HG03558 (cell line): ENCODE measurements at regions not wholly inside any gene's neighbourhood (a gene's known extent, or its start where the extent isn't known, plus 50 kb on each side); places are given as distances from the start of the nearest gene placed in this dataset.
A peak's percentile ranks its signal among the peaks of the same experiment; 100 is the strongest.
"Not testable (repeated sequence)": the region's sequence is repeated elsewhere in the genome, so short reads cannot be mapped to it uniquely, and the experiment has no call there.

Source experiments
- ATAC-seq: cut with Tn5 transposase; IDR thresholded peaks from one replicate; pipeline ENCODE4 v1.9.1; 2021; ENCODE audit warnings: moderate number of reproducible peaks; ENCODE audit not compliant: unreplicated experiment; ENCODE audit errors: extremely low read depth

GRCh38 chr10:36581237-36581636 lies 544.2 kb upstream of the ANKRD30A start:
- ATAC-seq = no peak

- no peak for ATAC-seq
These were observed 547.1 kb upstream of the ANKRD30A start for GRCh38 chr10:36578306-36578705.

- no peak for ATAC-seq
These were observed 548.3 kb upstream of the ANKRD30A start for GRCh38 chr10:36577126-36577525.

DNA sequence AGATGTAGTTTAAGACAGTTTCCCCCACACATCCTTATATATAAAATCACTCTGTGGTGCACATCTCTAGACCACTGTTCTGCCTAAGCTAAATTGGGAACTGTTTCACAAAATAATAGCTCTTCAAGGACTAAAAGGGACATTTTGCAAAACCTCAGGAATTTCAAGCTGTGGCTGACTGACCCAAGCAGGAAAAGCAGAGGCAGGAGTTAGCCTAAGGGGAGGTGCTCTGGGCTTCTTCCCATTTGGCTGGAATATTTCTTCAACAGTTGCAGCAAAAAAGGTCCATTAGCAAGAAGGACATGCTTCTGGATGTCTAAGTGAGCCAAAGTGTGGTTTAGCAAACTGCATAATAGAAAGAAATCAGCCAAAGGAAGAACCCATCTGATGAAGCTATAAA lies 551.2 kb upstream of the ANKRD30A start:
- no peak for ATAC-seq

GRCh38 chr10:36573246-36573645 lies 552.2 kb upstream of the ANKRD30A start:
- no peak for ATAC-seq

DNA sequence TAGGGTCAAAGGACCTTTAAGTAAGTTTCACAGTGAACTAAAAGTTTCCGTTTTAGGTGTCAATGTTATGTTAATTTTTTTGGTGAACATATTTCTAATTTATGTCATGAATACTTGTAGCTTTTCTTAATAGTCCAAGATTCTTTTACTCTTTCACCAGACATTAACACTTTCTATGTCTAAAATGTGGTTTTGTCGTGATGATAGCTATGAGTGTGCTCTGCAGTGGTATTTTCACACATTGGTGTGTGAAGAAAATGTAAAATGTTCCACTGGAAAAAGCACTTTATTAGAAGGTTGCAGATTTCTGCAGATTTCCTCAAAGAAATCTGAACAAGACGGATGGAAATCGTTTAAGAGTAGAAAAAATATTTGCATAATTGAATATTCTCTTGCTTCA lies 561.0 kb upstream of the ANKRD30A start:
- ATAC-seq = no peak

GRCh38 chr10:36559412-36560400 lies 565.7 kb upstream of the ANKRD30A start:
- ATAC-seq = no peak

DNA sequence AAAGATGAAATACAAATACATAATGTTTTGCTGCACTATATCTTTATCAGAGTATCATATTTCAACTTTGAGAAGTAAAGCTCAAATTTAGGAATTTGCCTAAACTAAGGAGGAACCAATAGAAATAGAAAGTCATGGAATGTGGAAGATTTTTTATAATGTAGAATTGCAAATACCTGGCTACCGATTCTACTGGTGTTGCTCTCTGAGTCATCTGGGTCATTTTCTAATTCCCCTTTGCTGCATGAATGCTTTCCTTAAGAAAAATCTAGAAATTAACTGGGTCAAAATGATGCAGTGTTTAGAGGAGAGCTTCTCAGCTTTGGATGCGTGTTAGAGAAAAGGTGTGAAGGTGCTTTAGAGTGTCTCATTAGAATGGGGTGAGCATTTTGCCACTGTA lies 568.9 kb upstream of the ANKRD30A start:
- no peak for ATAC-seq

GRCh38 chr10:36555036-36555435 lies 570.4 kb upstream of the ANKRD30A start:
- ATAC-seq = no peak

DNA sequence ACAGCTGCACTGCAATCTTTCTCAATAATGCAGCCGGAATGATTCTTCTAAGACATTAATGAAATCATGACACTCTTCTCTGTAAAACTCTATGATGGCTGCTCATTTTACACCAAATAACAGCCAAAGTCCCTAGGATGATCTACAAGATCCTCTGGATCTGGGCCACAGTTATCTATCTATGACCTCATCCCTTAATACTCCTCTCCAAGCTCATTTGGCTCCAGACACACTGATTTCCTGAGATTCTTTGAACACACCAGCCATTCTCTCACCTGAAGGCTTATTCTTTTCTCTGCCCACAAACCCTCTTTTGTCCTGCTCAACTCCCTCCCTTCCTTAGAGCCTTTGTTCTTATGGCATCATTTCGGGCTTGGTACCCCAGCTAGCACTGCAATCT lies 577.4 kb upstream of the ANKRD30A start:
- ATAC-seq = no peak

DNA sequence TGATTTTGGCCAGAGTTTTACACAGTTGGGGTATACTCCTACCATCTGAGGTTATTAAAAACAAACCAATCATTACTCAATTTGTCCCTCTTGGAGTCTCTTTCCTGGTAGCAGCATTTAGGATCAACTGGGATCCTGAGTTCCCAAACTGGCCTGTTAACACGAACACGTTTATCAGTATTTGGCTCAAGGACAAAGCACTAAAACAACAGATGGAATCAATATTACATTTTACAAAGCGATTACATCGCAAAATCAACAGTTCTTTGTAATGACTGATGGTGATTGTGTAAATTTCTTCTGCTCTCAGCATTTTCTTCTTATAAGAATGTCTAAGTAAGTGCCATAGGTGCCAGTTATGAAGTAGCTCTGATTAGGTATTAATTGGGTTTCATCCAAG lies 582.9 kb upstream of the ANKRD30A start:
- no peak for ATAC-seq

GRCh38 chr10:36540611-36541010 lies 584.8 kb upstream of the ANKRD30A start:
- ATAC-seq = no peak

- ATAC-seq = no peak
These were observed 586.3 kb upstream of the ANKRD30A start for GRCh38 chr10:36538953-36539586.

DNA sequence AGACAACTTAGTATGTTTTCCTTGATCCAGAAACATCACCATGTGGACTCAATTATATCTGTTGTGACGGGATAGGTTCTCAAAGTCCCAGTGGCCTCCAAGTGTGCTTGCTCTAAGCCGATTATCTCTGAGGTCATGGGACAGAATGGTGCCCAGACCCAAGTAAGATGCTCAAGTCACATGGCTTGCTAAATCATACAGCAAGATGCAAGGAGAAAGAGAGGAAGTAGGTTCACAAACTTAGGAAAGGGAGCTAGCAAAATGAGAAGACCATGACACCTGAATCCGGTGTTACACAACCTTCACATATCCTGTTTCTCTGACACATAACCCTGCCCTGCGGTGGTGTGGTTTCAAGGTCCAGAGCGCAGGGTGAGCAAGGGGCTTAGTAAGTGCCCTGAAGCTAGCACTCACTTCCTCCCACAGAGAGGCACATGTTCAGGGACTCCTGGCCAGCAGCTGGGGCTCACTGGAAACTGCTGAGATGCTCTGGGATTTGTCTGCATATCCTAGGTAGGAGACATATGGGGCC lies 590.9 kb upstream of the ANKRD30A start:
- ATAC-seq = peak; percentile 94

GRCh38 chr10:36533861-36534260 lies 591.5 kb upstream of the ANKRD30A start:
- ATAC-seq = no peak

- ATAC-seq = no peak
These were observed 592.1 kb upstream of the ANKRD30A start for GRCh38 chr10:36533316-36533715.

GRCh38 chr10:36531621-36532020 lies 593.8 kb upstream of the ANKRD30A start:
- ATAC-seq = no peak

DNA sequence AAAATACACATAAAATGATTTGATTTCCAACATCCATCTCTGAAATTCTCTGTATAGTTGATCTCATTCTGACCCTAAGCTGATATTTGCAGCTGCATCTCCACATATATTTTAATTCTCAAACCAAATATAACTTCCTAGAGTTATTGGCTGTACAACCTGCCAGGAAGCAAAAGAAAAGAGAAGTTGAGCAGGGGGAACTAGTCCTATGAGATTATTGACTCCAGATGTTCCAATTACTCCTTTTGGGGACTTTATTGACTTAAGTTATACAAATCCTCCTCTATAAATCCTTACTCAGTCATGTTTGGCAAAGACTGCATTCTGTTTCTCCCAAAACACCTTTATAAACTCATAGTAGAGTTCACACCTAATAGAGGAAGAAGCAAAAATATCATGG lies 599.4 kb upstream of the ANKRD30A start:
- no peak for ATAC-seq

DNA sequence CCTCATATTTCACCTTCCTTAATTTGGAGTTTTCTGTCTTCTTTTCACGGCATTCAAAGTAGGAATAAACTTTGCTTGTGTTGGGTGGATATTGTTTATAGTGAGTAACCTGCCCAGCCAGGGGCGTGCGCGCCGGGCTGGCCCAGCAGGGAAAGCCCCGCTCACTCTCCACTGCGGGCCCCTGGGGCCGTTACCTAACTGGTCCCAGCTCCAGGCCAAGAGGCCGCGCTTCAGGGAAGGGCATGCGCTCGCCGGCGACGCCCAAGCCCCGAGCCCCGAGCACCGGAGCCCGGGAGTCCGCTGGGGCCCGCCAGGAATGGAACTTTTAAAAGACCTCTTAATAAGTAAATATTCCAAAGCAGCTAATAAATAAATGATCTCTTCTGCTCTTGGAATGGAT lies 601.3 kb upstream of the ANKRD30A start:
- not testable (repeated sequence) for ATAC-seq

- no peak for ATAC-seq
These were observed 605.5 kb upstream of the ANKRD30A start for GRCh38 chr10:36519909-36520308.

DNA sequence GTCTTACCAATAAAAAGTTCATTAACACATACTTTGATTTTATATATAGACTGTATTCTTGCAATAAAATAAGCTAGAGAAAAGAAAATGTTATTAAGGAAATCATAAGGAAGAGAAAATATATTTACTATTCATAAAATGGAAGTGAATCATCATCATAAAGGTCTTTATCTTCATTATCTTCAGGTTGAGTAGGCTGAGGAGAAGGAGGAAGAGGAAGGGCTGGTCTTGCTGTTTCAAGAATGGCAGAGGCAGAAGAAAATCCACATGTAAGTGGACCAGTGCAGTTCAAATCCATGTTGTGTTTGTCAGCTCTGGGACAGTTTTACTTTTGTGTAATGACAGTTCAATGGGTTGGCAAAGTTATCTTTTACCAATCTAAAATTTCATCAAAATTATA lies 609.1 kb upstream of the ANKRD30A start:
- no peak for ATAC-seq
